ENCODE measurements at regions not wholly inside any gene's neighbourhood (a gene's known extent, or its start where the extent isn't known, plus 50 kb on each side); places are given as distances from the start of the nearest gene placed in this dataset.

- Histone ChIP-seq H3K18ac (ENCODE audit: insufficient read length, low read depth, low read length) (no peak overlapping the region), H2AFZ (ENCODE audit: low read length) (no peak overlapping the region), H3K14ac (ENCODE audit: insufficient read depth, low read length) (no peak overlapping the region), H3K4me2 (ENCODE audit: insufficient read depth, insufficient read length, low read length) (no peak overlapping the region), H2BK15ac (ENCODE audit: low read depth, low read length) (no peak overlapping the region), H2BK120ac (ENCODE audit: low read depth, low read length, poor library complexity, severe bottlenecking) (no peak overlapping the region), H4K20me1 (ENCODE audit: control insufficient read depth, insufficient read depth, insufficient read length) (no peaks in the 10 kb centered on the region), H3T11ph (ENCODE audit: low read length) (no peak overlapping the region), H3K9ac (ENCODE audit: extremely low read depth, insufficient read length, low read length) (no peak overlapping the region), H3K9me3 (ENCODE audit: control insufficient read depth, low read depth, low read length) (no peaks in the 10 kb centered on the region), H3K23me2 (ENCODE audit: insufficient read length, low read depth, low read length, poor library complexity, severe bottlenecking) (no peaks in the 10 kb centered on the region), H3K79me1 (ENCODE audit: insufficient read depth, low read depth, low read length, poor library complexity, severe bottlenecking) (no peaks in the 10 kb centered on the region), H2AK5ac (ENCODE audit: insufficient read length, low read length) (no peak overlapping the region), H3K27ac (ENCODE audit: insufficient read length, low read depth, low read length) (no peak overlapping the region), H3K23ac (ENCODE audit: insufficient read length, low read depth, low read length) (no peak overlapping the region), H2BK20ac (ENCODE audit: low read depth, low read length, poor library complexity, severe bottlenecking) (no peak overlapping the region), H3K79me2 (ENCODE audit: insufficient read depth, low read length) (no peaks in the 10 kb centered on the region), H3K4ac (ENCODE audit: low read depth, low read length) (no peak overlapping the region), H2BK5ac (ENCODE audit: insufficient read length, low read length) (no peak overlapping the region), H4K91ac (ENCODE audit: insufficient read length, low read depth, low read length) (no peak overlapping the region), H4K8ac (replicated peaks; ENCODE audit: insufficient read length, low read depth, low read length) (no peak overlapping the region), H3K27me3 (ENCODE audit: insufficient read depth, low read length) (no peaks in the 10 kb centered on the region), H2BK12ac (ENCODE audit: insufficient read length, low read depth, low read length) (no peak overlapping the region), H3K56ac (ENCODE audit: insufficient read length, low read depth, low read length) (no peak overlapping the region), H4K5ac (ENCODE audit: insufficient read length, low read depth, low read length) (no peak overlapping the region), H3K4me1 (ENCODE audit: insufficient read depth, low read length) (peaks cover 4% of the 10 kb centered on the region; the same call in 1 of the 2 replicates)
- no peak overlapping the region for H3K4me3 Mint-ChIP-seq
- TF ChIP-seq, protein P1, sequence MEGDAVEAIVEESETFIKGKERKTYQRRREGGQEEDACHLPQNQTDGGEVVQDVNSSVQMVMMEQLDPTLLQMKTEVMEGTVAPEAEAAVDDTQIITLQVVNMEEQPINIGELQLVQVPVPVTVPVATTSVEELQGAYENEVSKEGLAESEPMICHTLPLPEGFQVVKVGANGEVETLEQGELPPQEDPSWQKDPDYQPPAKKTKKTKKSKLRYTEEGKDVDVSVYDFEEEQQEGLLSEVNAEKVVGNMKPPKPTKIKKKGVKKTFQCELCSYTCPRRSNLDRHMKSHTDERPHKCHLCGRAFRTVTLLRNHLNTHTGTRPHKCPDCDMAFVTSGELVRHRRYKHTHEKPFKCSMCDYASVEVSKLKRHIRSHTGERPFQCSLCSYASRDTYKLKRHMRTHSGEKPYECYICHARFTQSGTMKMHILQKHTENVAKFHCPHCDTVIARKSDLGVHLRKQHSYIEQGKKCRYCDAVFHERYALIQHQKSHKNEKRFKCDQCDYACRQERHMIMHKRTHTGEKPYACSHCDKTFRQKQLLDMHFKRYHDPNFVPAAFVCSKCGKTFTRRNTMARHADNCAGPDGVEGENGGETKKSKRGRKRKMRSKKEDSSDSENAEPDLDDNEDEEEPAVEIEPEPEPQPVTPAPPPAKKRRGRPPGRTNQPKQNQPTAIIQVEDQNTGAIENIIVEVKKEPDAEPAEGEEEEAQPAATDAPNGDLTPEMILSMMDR (conservative IDR thresholded peaks at IDR 0.05), result no peak
- no peaks in the 10 kb centered on the region for H3K27me3 Mint-ChIP-seq (ENCODE audit: low read depth)
- peaks cover 0 to 6% of the 10 kb centered on the region in 2 experiments; a peak in 3 of 5 replicates for H3K9me3 Mint-ChIP-seq
- H3K27ac Mint-ChIP-seq, result no peak overlapping the region; a peak in 1 of 7 replicates
- H3K36me3 Mint-ChIP-seq (ENCODE audit: insufficient read depth in 1 of 3, low read depth in 3 of 3), result no peaks in the 10 kb centered on the region; a peak in 1 of 7 replicates
- DNase-seq, result no peak
- no CpG with 5 or more reads among the region's 2 CpGs for WGBS (ENCODE audit: extremely low coverage, insufficient read length, low lambda C conversion rate)
- peaks cover 7 to 13% of the 10 kb centered on the region in 2 experiments for H3K4me1 Mint-ChIP-seq
Measured at GRCh38 chr6:153941768-153942167, 97.3 kb upstream of the OPRM1 start.
